ENCODE measurements at regions not wholly inside any gene's neighbourhood (a gene's known extent, or its start where the extent isn't known, plus 50 kb on each side); places are given as distances from the start of the nearest gene placed in this dataset.
A peak's percentile ranks its signal among the peaks of the same experiment; 100 is the strongest.
"Not testable (repeated sequence)": the region's sequence is repeated elsewhere in the genome, so short reads cannot be mapped to it uniquely, and the experiment has no call there.

DNA sequence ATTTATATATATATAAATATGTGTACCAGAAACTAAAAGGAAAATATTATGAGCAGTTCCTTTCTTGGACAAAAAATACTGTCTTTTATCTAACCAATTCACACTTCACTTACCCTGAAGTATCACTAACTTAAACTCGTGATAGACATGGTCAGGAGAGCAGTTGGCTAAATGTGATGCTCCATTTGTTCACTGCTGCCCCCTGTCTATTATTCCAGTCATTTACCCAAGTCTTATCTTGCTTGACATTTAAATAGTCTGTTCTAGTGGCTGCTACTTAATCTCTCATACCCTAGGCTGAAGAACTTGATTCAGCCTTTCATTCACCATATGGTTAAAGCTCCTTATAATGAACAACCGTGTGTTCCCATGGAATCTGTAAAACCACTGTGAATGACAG, 789.6 kb upstream of the EYS start:
- DNase-seq: peak; percentile 29

GRCh38 chr6:66494643-66495042, 787.6 kb upstream of the EYS start:
- DNase-seq: not testable (repeated sequence)

DNA sequence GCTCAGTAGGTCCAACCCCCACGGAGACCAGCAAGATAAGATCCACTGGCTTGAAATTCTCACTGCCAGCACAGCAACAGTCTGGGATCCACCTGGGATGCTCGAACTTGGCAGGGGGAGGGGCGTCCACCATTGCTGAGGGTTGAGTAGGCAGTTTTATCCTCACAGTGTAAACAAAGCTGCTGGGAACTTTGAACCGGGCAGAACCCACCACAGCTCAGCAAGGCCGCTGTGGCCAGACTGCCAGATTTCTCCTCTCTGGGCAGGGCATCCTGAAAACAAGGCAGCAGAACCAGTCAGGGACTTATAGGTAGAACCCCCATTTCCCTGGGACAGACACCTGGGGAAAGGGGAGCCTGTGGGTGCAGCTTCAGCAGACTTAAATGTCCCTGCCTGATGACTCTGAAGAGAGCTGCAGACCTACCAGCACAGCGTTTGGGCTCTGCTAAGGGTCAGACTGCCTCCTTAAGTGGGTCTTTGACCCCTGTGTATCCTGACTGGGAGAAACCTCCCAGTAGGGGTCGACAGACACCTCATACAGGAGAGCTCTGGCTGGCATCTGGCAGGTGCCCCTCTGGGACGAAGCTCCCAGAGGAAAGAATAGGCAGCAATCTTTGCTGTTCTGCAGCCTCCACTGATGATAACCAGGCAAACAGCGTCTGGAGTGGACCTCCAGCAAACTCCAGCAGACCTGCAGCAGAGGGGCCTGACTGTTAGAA, 782.4 kb upstream of the EYS start:
- DNase-seq: no peak

GRCh38 chr6:66481216-66481615, 774.2 kb upstream of the EYS start:
- no peak for DNase-seq

- DNase-seq: no peak
Observed at GRCh38 chr6:66478705-66479104, 771.7 kb upstream of the EYS start.

DNA sequence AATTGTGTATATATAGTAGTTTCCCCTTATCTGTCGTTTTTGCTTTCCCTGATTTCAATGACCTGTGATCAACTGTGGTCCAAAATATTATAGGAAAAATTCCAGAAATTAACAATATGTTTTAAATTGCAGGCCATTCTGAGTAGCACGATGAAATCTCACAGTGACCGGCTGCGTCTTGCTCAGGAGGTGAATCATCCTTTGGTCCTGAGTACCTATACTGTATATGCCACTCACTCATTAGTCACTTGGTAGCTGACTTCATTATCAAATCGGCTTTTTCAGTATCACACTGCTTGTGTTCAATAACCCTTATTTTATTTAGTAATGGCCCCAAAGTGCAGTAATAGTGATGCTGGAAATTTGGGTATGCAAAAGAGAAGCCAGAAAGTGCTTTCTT, 728.3 kb upstream of the EYS start:
- DNase-seq: no peak

- no peak for DNase-seq
Observed at GRCh38 chr6:66429210-66429609, 722.2 kb upstream of the EYS start.

DNA sequence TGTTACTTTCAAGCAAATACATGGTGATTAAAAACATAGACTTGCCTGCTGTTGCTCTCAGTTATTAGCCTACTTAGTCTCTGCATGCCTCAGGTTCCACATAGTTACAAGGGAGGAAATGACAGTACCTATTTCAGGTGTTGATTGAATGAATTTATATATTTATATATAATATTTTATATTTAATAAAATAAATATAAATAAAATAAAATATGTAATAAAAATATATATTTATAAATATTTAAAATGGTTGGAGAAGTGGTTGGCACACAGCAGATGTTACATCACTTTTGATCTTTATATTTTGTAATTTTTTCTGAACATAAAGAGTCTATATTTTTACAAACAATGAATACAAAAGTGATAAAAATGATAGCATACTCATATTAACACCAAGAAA, 716.0 kb upstream of the EYS start:
- DNase-seq: no peak

DNA sequence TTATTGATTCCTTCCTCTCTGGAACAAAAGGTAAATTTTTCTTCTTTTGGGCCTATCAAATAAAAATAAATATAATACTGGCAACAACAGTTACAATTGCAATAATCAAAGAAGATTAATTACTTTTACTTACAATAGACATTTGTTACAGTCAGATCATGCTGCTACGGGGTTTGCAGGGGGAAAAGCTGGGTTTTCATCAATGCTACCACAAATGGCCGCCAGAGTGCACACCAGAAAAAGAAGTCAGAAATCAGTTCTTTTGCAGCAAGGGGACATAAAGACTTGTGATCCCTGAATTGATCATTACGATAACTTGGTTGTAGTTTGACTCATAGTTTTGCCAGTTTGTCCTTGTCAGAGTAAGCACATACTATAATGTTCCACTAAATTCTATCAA, 714.5 kb upstream of the EYS start:
- DNase-seq: peak; percentile 3

- no peak for DNase-seq
Observed at GRCh38 chr6:66418906-66419305, 711.9 kb upstream of the EYS start.

DNA sequence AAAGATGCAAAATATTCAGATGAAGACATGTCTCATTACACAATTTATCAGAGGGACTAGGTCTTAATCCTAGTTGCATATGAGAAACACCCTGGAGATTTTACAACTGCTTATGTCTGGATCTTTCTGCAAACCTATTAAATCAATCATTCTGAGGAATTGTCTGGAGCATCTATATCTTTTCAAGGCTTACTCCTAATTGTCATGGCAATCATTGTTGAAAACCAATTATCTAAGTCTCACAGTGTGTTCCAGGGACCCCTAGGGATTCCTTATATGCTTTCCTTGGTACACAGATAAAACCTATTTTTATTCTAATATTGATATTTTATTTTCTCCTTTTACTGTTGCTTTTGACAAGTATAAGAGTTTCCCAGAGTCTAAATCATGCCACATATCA, 696.9 kb upstream of the EYS start:
- no peak for DNase-seq

DNA sequence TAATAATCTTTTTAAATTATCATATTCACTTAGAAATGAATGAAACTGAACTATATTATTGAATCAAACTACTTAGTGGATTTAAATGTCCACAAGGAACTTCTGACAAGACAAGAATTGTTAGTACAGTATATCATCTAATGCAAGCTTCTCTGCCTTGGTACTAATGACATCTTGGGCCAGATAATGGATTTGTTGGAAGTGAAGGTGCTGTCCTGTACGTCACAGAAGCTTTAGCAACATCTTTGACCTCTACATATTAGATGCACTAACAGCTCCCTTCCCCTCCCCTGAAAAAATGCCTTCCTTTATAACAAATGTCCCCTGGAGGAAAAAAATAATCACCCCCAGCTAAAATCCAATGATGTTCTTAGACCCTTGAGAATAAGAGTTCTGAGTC, 695.8 kb upstream of the EYS start:
- no peak for DNase-seq

GRCh38 chr6:66396549-66396948, 689.5 kb upstream of the EYS start:
- DNase-seq: no peak

DNA sequence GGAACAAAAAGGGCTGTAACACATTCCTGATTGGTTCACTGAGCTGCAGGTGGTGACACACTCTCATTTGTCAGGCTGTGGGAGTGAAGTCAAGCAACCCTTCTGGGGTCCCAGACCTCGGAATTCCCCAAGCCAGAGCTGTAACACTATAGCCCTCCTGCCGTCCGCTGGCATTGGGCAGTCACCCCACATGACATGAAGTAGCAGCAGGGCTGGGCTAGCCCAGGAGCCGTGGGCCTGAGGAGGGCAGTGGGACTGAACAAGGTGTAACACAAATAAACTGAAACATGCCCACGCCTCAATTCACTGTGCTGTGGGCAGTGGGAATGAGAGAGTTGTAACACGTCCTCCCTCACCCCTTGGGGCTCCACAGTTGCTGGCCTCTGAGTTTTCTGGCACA, 689.1 kb upstream of the EYS start:
- no peak for DNase-seq

GRCh38 chr6:66390393-66390792, 683.4 kb upstream of the EYS start:
- no peak for DNase-seq

- no peak for DNase-seq
Observed at GRCh38 chr6:66376001-66376400, 669.0 kb upstream of the EYS start.

DNA sequence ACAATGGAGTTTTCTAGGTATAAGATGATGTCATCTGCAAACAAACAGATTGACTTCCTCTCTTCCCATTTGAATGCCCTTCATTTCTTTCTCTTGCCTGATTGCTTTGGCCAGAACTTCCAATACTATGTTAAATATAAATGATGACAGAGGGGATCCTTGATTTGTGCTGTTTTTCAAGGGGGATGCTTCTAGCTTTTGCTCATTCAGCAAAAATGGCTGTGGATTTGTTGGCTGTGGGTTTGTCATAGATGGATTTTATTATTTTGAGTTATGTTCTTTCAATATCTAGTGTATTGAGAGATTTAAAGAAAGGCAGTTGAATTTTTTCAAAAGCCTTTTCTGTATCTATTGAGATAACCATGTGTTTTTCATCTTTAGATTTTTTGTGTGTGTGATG, 662.4 kb upstream of the EYS start:
- DNase-seq: no peak

GRCh38 chr6:66362888-66363287, 655.9 kb upstream of the EYS start:
- no peak for DNase-seq

DNA sequence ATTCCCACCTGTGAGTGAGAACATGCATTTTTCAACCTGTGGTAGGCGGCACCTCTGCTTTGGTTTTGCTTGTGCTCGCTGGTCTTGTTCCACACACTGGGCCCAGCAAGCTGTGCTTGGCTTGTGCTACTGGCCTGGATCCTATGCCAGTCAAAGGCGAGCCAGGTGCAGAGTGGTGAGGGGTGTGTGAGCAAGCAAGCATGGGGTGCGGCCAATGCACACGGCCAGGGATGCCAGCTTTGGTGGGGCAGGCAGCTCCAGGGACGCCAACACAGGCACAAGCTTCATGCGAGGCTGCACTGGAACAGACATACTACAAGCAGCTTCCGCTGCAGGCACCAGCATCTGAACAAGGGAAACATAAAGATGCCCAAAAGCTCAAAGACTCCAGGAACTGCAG, 654.9 kb upstream of the EYS start:
- DNase-seq: no peak

DNA sequence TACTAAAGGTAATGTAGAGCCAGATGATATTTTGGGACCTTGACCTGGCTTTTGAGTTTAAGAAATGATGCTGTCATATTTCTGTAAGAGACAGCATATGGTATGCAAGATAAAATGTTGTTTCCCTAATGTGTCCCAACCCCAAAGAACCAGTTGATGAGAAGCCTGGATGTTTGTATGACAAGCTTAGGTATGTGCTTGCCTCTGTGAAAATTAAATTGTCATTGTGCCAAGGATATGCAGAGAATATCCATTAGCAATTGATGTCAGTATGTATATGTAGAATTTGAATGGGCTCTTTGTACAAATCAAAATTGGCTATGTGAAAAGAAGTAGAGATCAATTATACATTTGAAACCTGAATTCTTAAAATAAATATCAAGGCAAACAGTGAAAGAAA, 650.8 kb upstream of the EYS start:
- DNase-seq: no peak

DNA sequence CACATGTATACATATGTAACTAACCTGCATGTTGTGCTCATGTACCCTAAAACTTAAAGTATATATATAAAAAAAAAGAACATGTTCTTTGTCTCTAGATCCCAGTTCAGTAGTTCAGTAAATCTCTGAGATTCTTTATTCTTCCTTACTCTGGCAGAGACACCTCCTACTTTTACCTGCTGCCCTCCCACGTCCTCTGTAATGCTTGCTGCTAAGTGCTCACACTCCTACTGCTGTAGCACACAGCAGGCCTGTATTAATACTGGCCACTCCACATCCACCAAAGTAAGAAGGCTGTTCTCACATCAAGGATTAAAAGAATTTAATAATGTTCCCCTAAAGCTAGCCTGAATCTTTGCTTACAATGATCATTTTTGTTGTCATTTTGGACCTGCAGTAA, 648.4 kb upstream of the EYS start:
- no peak for DNase-seq

GRCh38 chr6:66344796-66345195, 637.8 kb upstream of the EYS start:
- no peak for DNase-seq

GRCh38 chr6:66340736-66341135, 633.7 kb upstream of the EYS start:
- no peak for DNase-seq

DNA sequence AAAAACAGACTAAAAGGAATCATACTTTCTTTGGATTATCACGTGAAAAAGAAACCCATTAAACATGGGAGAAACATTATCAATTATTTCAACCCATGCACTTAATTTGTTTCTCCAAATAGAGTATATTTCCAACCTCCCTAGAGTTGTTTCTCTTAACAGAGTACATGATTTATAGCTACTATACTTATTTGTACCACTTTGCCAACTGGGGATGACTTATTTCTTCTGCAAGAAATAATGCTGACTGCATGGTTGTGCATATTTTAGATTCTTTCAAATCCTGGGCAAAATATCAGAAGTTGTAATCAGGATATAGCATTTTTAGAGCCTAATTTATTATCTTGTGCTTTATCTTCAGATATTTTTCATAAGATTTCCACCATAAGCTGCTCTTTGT, 629.1 kb upstream of the EYS start:
- DNase-seq: no peak

DNA sequence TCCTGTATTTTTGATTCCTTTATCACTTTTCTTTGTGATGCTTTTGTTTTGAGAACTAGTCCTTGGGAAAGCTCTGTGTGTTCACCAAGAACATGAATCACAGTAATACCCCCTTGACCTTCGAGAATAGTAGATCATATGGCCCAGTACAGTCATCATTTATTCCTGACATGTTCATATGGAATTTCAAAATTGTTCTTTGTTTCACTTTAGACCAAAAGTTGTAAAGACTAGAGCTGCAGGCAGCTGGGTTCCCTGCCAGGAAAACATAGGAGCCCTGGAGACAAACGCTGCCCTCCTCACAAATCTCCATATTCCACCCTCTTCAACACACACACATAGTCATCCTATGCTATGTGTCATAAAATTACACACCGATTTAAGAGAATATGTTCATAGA, 621.2 kb upstream of the EYS start:
- DNase-seq: no peak

DNA sequence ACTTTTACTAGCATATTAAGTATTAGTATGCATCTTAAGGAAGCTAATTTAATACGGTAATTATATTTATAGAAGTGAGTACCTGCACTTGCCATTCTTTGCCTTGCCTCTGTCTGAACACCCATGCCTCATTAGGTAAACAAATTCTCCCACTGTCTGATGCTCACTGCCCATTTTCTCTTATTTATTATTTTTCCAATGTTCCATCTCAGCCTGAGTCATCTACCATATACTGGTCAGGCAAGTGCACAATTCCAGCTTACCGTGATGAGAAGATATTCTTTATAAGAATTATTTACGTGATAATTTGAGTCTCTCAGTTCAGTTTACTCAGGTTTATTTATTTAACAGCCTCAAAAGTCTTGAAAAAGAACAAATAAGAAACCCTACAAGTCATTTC, 619.2 kb upstream of the EYS start:
- DNase-seq: no peak
